LoVo (cell line): ENCODE measurements at regions not wholly inside any gene's neighbourhood (a gene's known extent, or its start where the extent isn't known, plus 50 kb on each side); places are given as distances from the start of the nearest gene placed in this dataset.

Source experiments
- DNase-seq: peaks from one replicate; pipeline ENCODE4 v3.0.0-alpha.2; 2016; ENCODE audit warnings: low spot score

GRCh38 chr17:83144421-83145357 lies 65.3 kb downstream of the METRNL start:
- DNase-seq, result no peak

DNA sequence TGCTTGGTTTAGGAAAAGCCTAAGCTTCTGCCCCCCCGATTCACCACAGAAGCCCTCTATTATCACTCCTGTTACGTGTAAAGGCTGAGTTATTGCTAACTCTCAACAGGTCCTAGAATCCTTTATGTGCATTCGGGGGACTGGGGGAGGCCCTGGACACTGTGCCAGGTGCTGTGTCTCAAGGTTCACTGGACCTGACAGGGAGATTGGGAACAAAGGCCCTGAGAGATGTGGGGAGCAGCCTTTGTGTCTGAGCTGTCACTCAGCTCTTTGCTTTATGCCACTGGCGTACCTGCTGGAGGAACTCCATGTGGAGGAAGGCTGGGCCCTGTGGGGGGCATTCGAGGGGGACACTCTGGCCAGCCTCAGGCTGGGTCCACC lies 65.9 kb downstream of the METRNL start:
- no peak for DNase-seq

DNA sequence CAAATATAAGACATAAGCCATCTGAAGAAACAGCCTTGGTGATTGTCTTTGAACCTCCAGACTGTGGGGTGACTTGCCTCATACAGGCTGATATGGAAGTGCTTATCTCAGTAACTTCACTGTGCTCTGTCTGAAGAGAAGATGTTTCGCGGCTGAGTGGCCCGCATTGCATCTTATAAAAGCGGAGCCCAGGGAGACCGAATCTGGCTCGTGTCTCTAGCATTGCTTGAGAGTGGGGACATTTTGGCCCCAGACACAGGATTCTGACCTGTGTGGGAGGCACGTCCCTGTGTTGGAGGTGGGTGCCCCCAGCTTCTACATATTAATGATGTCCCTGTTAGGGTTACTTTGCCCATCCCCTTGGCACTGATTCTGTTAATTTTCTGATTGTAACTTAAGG lies 66.4 kb downstream of the METRNL start:
- no peak for DNase-seq

DNA sequence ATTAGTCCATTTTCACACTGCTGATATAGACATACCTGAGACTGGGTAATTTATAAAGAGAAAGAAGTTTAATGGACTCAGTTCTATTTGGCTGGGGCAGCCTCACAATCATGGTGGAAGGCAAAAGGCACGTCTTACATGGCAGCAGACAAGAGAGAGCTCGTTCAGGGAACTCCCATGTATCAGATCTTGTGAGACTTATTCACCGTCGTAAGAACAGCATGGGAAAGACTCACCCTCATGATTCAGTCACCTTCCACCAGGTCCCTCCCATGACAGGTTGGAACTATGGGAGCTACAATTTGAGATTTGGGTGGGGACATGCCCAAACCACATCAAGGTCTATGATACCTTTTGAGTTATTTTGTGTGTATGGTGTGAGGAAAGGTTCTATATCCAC lies 66.9 kb downstream of the METRNL start:
- DNase-seq, result no peak

DNA sequence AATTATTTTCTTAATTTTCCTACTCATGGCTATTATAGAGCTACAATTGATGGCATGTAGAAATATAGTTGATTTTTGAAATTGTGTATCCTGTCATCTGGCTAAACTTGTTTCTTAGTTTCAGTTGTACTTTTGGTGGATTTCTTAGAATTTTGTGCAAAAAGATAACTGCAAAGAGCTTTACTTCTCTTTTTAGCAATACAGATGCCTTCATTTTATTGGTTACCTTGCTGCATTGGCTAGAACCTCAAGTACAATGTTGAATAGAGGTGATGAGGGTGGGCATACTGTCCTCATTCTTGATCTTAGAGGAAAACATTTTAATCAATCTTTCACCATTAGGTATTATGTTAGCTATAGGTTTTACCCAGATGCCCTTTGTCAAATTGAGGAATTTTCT lies 67.9 kb downstream of the METRNL start:
- no peak for DNase-seq

- no peak for DNase-seq
Observed at GRCh38 chr17:83148317-83149028, 69.1 kb downstream of the METRNL start.

GRCh38 chr17:83149029-83149725 lies 69.8 kb downstream of the METRNL start:
- DNase-seq, result no peak

- DNase-seq, result no peak
Observed at GRCh38 chr17:83149761-83150251, 70.4 kb downstream of the METRNL start.

GRCh38 chr17:83150369-83151055 lies 71.1 kb downstream of the METRNL start:
- no peak for DNase-seq

- DNase-seq, result no peak
Observed at GRCh38 chr17:83151056-83151441, 71.6 kb downstream of the METRNL start.

DNA sequence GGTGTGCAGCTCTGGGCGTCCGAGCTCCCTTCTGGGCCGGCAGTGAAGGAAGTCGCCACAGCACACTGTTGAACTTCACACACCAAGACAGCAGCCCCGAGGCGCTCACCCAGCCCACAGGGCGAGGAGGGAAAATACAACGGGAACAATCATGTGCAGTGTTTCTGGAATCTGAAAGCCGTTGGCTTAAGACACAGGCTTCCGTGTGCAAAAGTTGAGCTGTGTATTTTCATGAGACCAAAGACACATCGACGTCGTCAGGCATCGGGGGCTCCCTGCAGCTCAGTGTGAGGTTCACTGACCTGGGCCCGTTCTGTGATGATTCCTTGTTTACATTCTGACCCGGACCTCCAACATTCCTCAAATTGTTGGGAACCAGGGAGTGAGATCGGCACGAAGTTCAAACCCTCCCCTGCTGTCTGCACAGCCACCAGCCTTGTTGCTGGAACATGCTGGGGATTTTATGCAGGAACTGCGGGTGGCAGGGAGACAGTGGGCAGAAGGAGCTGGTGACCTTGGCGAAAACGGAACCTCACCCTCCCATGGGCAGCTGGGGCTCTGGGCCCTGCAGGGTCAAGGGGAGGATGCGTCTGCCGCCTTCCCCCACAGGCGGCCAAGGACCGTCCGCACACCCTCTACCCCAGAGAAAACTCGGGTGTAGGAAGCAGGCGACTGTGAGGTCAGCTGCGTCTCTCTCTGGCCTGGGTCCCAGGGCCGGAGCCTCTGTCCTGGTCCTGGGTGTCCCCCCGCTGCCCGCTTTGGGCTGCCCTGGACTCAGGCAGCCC lies 72.2 kb downstream of the METRNL start:
- no peak for DNase-seq

GRCh38 chr17:83152227-83152744 lies 72.9 kb downstream of the METRNL start:
- DNase-seq, result no peak

- DNase-seq, result no peak
Observed at GRCh38 chr17:83152745-83153611, 73.6 kb downstream of the METRNL start.

DNA sequence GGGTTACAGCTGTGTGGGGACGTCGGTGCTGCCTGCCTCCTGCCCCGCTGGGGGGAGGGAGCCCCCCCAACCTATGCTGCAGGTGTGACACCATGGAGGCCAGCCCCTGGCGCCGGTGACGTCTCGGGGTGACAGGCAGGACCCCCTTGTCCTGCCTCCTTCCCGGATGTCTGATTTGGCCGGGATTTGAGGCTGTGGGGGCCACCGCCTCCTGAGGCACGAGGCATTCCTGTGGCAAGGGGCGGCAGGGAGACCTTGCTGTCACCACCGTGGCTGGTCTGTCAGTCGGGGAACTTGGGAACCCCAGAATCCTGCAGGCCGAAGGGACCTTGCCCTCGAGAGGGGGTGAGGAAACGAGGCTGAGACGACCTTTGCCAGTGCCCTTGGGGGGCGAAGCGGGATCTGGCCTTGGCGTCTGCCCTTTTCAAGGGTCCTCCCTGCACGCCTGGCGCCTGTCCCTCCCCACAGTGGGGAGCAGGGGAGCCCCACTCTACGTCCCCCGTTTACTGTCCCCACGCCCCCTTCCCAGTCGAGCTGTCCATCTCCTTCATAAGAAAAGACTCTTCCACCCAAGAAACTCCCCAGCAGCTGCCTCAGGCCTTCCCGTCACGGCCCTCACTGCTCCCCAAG lies 74.4 kb downstream of the METRNL start:
- no peak for DNase-seq

DNA sequence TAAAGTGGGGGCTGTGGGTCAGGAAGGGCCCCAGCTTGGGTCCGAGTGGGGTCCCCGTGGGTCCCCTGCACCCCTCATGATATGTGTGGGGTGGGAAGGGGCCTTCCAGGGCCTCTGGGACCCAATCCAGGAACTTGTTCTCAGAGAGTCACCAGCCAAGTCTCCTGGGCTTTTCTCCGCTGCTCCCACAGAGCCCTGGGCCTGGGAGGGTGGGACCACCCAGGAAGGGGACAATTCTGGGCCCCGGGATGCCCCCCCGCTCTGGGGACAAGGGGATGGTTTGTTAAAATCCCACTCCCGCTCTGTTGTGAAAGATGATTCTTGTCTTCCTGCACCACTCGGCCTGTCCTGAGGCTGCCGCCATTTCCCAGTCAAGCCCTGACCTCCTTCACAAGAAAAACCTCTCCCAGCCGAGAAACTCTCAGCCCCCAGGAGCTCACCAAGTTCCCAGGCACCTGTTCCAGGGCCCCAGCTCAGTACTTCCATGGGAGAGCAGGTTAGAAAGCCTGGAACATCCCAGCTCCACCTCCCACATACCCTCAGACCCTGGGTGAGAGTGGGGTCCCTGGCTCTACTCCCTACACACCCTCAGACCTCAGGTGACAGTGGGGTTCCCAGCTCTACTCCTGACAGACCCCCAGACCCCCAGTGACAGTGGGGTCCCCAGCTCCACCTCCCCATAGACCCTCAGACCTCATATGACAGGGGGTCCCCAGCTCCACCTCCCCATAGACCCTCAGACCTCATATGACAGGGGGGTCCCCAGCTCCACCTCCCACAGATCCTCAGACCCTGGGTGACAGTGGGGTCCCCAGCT lies 75.1 kb downstream of the METRNL start:
- DNase-seq, result no peak

DNA sequence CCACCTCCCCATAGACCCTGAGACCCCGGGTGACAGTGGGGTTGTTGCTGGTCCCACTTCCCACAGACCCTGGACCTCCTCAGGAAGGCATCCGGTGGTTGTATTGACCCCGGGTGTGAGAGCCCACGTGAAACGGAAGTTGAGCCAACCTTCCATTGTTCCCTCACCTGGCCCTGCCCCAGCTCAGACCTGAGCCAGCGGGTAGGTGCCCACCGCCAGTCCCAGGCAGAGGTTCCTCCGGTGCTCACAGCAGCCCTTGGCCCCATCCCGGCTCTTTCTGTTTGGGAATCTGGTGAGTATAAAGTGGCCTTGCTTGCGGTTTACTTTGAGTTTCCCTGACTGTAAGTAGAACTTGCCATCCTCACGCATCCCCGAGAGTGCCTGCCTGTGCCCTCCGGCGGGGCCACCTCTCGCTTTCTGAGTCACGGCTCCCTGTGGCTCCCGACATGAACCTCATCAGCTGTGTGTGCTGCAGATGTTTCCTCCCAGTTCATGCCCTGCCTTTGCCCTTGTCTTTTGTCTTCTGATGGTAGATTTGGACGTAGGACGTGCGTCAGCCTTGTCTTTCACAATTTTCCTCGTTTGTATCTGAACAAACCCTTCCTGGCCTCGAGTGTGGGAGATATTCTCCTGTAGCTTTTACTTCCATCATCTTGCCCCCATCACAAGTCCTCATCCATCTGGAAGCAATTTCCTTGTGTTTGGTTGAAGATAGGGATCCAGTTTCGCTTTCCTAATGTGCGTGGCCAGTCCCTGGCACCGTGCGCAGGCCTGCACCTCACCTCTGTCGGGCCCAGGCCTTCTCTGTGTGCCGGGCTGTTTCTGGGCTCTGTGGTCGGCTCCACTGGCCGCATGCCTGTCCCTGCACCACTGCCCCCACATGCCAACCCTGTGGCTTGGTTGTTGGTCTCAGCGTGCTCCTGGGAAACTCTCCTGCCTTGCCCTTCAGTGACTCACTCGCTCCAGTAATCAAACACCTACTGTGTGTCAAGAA lies 76.0 kb downstream of the METRNL start:
- no peak for DNase-seq

DNA sequence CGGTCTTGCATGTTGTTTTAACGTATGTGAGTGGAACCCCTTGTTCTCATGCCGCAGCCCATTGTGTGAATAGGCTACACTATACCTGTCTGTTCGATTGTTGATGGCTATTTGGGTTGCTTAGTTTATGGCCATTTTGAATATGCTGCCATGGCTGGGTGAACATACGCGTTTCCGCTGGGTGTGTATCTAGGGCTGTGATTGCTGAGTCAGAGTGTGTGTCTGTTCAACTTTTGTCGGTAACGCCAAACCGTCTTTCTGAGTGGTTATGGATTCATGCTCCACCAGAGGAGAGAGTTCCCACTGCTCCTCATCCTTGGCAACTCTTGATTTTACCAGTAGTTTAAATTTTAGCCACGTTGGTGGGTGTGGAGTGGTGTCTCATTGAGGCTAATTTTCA lies 77.0 kb downstream of the METRNL start:
- no peak for DNase-seq
